IMR-90 (cell line): ENCODE measurements at regions not wholly inside any gene's neighbourhood (a gene's known extent, or its start where the extent isn't known, plus 50 kb on each side); places are given as distances from the start of the nearest gene placed in this dataset.

Experiments used
- ATAC-seq: fragments of 200-7000 bp; cut with Tn5 transposase; 2 replicates; pipeline ENCODE4 v1.9.1; 2020; ENCODE audit warnings: low read depth, mild to moderate bottlenecking, moderate library complexity
- BruUV-seq: library from RNA; stranded (reverse); fragments of 400-500 nt; replicated peaks from 2 replicates; lab custom pipeline; 2021; lab: Mats Ljungman, UMichigan
- CTCF ChIA-PET: fragments of 300-600 bp; formaldehyde crosslinking; extraction: SDS; loops from one replicate; lab custom pipeline; 2021; ENCODE audit warnings: antibody characterized with exemption; lab: Yijun Ruan, JAX
- POLR2A ChIA-PET: fragments of 300-600 bp; sonication (Branson Sonifier 250); formaldehyde crosslinking; loops from one replicate; lab custom pipeline; 2022; ENCODE audit warnings: antibody characterized with exemption; ENCODE audit not compliant: unreplicated experiment; lab: Charles Lee
- DNase-seq: peaks from one replicate; pipeline ENCODE4 v3.0.0; 2013
- H2AFZ ChIP-seq: replicated peaks from 2 replicates; pipeline ENCODE3; 2013; ENCODE audit warnings: low read length, mild to moderate bottlenecking; ENCODE audit not compliant: poor library complexity
- H2AK5ac ChIP-seq: 2 replicates; pipeline ENCODE4 v1.6.1; 2013; ENCODE audit warnings: low read depth, low read length, inconsistent platforms
- H2AK9ac ChIP-seq: replicated peaks from 2 replicates; pipeline ENCODE3; 2013; ENCODE audit warnings: mild to moderate bottlenecking, low read depth, low read length, moderate library complexity; ENCODE audit not compliant: poor library complexity
- H2BK120ac ChIP-seq: 2 replicates; pipeline ENCODE4 v1.6.1; 2013; ENCODE audit warnings: low read depth, low read length, inconsistent platforms
- H2BK15ac ChIP-seq: 3 replicates; pipeline ENCODE4 v1.6.1; 2013; ENCODE audit warnings: low read depth, low read length, inconsistent platforms
- H2BK20ac ChIP-seq: 2 replicates; pipeline ENCODE4 v1.6.1; 2013; ENCODE audit warnings: low read depth, mild to moderate bottlenecking, inconsistent platforms, low read length, moderate library complexity
- H2BK5ac ChIP-seq: 2 replicates; pipeline ENCODE4 v1.6.1; 2013; ENCODE audit warnings: mild to moderate bottlenecking, low read depth, low read length, inconsistent platforms; ENCODE audit not compliant: poor library complexity, severe bottlenecking
- H3K14ac ChIP-seq: replicated peaks from 2 replicates; pipeline ENCODE4 v1.6.1; 2013; ENCODE audit warnings: low read depth, low read length, inconsistent platforms
- H3K18ac ChIP-seq: 2 replicates; pipeline ENCODE4 v1.6.1; 2013; ENCODE audit warnings: low read depth, low read length, control low read depth
- H3K23ac ChIP-seq: 2 replicates; pipeline ENCODE4 v1.6.1; 2013; ENCODE audit warnings: low read depth, low read length, inconsistent platforms
- H3K27ac ChIP-seq: 2 replicates; pipeline ENCODE4 v1.5.1; 2013; ENCODE audit warnings: mild to moderate bottlenecking, control low read depth, low read length; ENCODE audit not compliant: insufficient read depth
- H3K27me3 ChIP-seq: 2 replicates; pipeline ENCODE4 v1.6.1; 2013; ENCODE audit warnings: low read length; ENCODE audit not compliant: control insufficient read depth, insufficient read depth
- H3K36me3 ChIP-seq: 2 replicates; pipeline ENCODE4 v1.6.1; 2013; ENCODE audit warnings: low read length, mixed read lengths; ENCODE audit not compliant: control insufficient read depth, insufficient read depth
- H3K4ac ChIP-seq: 2 replicates; pipeline ENCODE4 v1.6.1; 2013; ENCODE audit warnings: low read depth, low read length, inconsistent platforms
- H3K4me1 ChIP-seq: 2 replicates; pipeline ENCODE4 v1.6.1; 2013; ENCODE audit warnings: low read length, mixed read lengths; ENCODE audit not compliant: control insufficient read depth, insufficient read depth
- H3K4me2 ChIP-seq: 2 replicates; pipeline ENCODE4 v1.6.1; 2013; ENCODE audit warnings: low read depth, mild to moderate bottlenecking, control low read depth, low read length, moderate library complexity
- H3K4me3 ChIP-seq: 2 replicates; pipeline ENCODE4 v1.5.1; 2013; ENCODE audit warnings: low read depth, mild to moderate bottlenecking, control low read depth, low read length, moderate library complexity; ENCODE audit not compliant: insufficient read depth
- H3K56ac ChIP-seq: 2 replicates; pipeline ENCODE4 v1.6.1; 2013; ENCODE audit warnings: low read length, inconsistent platforms; ENCODE audit not compliant: insufficient read depth; ENCODE audit errors: extremely low read depth
- H3K79me1 ChIP-seq, 2 experiments: 2 replicates each; pipeline ENCODE4 v1.6.1; 2013; ENCODE audit warnings: low read length in 2 of 2, inconsistent platforms in 1 of 2, low read depth in 1 of 2
- H3K9ac ChIP-seq: 2 replicates; pipeline ENCODE4 v1.6.1; 2013; ENCODE audit warnings: low read depth, low read length, control low read depth
- H3K9me1 ChIP-seq: 2 replicates; pipeline ENCODE4 v1.6.1; 2013; ENCODE audit warnings: low read length, inconsistent platforms; ENCODE audit not compliant: insufficient read depth
- H3K9me3 ChIP-seq: 2 replicates; pipeline ENCODE4 v1.6.1; 2013; ENCODE audit warnings: low read length; ENCODE audit not compliant: control insufficient read depth, insufficient read depth
- H4K20me1 ChIP-seq: 2 replicates; pipeline ENCODE4 v1.6.1; 2013; ENCODE audit warnings: low read length, inconsistent platforms; ENCODE audit not compliant: insufficient read depth
- H4K5ac ChIP-seq: 2 replicates; pipeline ENCODE4 v1.6.1; 2013; ENCODE audit warnings: mild to moderate bottlenecking, low read depth, low read length, control low read depth
- H4K8ac ChIP-seq, 2 experiments: 2 replicates each; pipeline ENCODE4 v1.6.1; 2013; ENCODE audit warnings: low read depth in 2 of 2, low read length in 2 of 2, control low read depth in 1 of 2, inconsistent platforms in 1 of 2
- H4K91ac ChIP-seq: 2 replicates; pipeline ENCODE4 v1.6.1; 2013; ENCODE audit warnings: low read depth, low read length, inconsistent platforms; ENCODE audit not compliant: insufficient read depth
- BHLHE40 ChIP-seq: fragments of 150-350 bp; IDR thresholded peaks from 2 replicates; pipeline ENCODE4 v1.6.1; 2016; ENCODE audit warnings: mild to moderate bottlenecking, low read depth, low read length
- CEBPB ChIP-seq: IDR thresholded peaks from 2 replicates; pipeline ENCODE4 v1.6.1; 2012; ENCODE audit warnings: low read depth, low read length, improper control_type of control experiment
- CHD1 ChIP-seq: IDR thresholded peaks from 2 replicates; pipeline ENCODE4 v1.6.1; 2012; ENCODE audit warnings: low read depth, low read length, improper control_type of control experiment
- FOS ChIP-seq: fragments of 150-350 bp; IDR thresholded peaks from 2 replicates; pipeline ENCODE4 v1.6.1; 2016; ENCODE audit warnings: low read depth, low read length
- MAFK ChIP-seq: IDR thresholded peaks from 2 replicates; pipeline ENCODE4 v1.6.1; 2012; ENCODE audit warnings: low read depth, low read length, improper control_type of control experiment
- MAZ ChIP-seq: IDR thresholded peaks from 2 replicates; pipeline ENCODE4 v1.6.1; 2012; ENCODE audit warnings: low read depth, mild to moderate bottlenecking, low read length, improper control_type of control experiment, moderate library complexity, borderline replicate concordance
- MXI1 ChIP-seq: IDR thresholded peaks from 2 replicates; pipeline ENCODE4 v1.6.1; 2012; ENCODE audit warnings: low read depth, mild to moderate bottlenecking, low read length, moderate library complexity, borderline replicate concordance
- NFE2L2 ChIP-seq: fragments of 150-350 bp; IDR thresholded peaks from 2 replicates; pipeline ENCODE4 v1.6.1; 2016; ENCODE audit warnings: low read depth, mild to moderate bottlenecking, low read length
- POLR2A ChIP-seq: IDR thresholded peaks from 2 replicates; pipeline ENCODE4 v1.6.1; 2012; ENCODE audit warnings: mild to moderate bottlenecking, low read depth, low read length
- RAD21 ChIP-seq: IDR thresholded peaks from 2 replicates; pipeline ENCODE4 v1.6.1; 2012; ENCODE audit warnings: low read length, improper control_type of control experiment
- RCOR1 ChIP-seq: IDR thresholded peaks from 2 replicates; pipeline ENCODE4 v1.6.1; 2012; ENCODE audit warnings: mild to moderate bottlenecking, low read length, improper control_type of control experiment; ENCODE audit not compliant: insufficient replicate concordance
- RFX5 ChIP-seq: IDR thresholded peaks from 2 replicates; pipeline ENCODE4 v1.8.0; 2012; ENCODE audit warnings: low read depth, mild to moderate bottlenecking, low read length, moderate library complexity
- SMC3 ChIP-seq: fragments of 150-350 bp; IDR thresholded peaks from 2 replicates; pipeline ENCODE4 v1.6.1; 2016; ENCODE audit warnings: low read depth, mild to moderate bottlenecking, antibody characterized with exemption, low read length, moderate library complexity
- WGBS, 2 experiments: methylation state at CpG; one replicate each; pipeline versions ENCODE4 v1.1.5 to v1.1.7; 2013; ENCODE audit warnings: missing lambda C conversion rate in 2 of 2; ENCODE audit not compliant: insufficient read length in 1 of 2; ENCODE audit errors: extremely low coverage in 2 of 2; 5-methylcytosine and 5-hydroxymethylcytosine counted together
- dilution Hi-C: fragments of 300-500 bp; cut with HindIII; formaldehyde crosslinking; loops from one replicate; pipeline ENCODE4 v1.14.3; 2018; ENCODE audit warnings: low sequenced_read_pairs; ENCODE audit not compliant: unreplicated experiment
- in situ Hi-C: fragments of 300-500 bp; cut with MboI; formaldehyde crosslinking; loops from 3 replicates; pipeline ENCODE4 v1.14.3; 2019; ENCODE audit warnings: low sequenced_read_pairs, inconsistent platforms, mixed read lengths
- intact Hi-C: fragments of 100-400 bp; cut with micrococcal nuclease; formaldehyde crosslinking; loops from 2 replicates; pipeline ENCODE4 v1.10.0; 2022
- TF ChIP-seq, protein P1 (sequence below): fragments of 150-350 bp; IDR thresholded peaks from 2 replicates; pipeline ENCODE4 v1.6.1; 2017; ENCODE audit warnings: mild to moderate bottlenecking, antibody characterized with exemption, low read length, low read depth
- TF ChIP-seq, protein P2 (sequence below): fragments of 150-350 bp; IDR thresholded peaks from 2 replicates; pipeline ENCODE4 v1.6.1; 2016; ENCODE audit warnings: low read depth, mild to moderate bottlenecking, low read length, moderate library complexity, borderline replicate concordance
- TF ChIP-seq, protein P3 (sequence below): conservative IDR thresholded peaks from 2 replicates; pipeline ENCODE4 v1.5.1; 2012; ENCODE audit warnings: mild to moderate bottlenecking, low read depth, low read length, improper control_type of control experiment

DNA sequence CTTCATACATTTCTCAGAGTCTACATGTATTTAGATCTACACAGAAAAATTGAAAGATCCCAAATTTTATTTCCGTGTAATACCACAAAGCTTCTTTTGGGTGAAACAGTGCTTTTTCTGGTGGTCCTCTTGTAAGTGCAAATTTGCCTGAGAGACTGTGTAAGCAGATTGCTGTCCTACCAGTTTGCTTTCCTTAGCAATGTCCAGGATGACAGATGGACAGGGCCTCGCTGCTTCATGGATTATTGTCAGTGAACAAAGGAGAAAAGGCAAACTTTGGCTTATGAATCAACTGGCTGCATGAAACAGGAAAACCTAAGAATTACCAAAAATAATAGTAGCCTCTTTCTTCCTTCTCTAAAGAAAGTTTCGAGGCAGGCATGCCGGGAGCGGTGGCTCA lies 82.6 kb upstream of the UBE2E1 start:
- no peak overlapping the region for H3K4me2 ChIP-seq
- ATAC-seq: no peak

More for the DNA sequence above, 82.6 kb upstream of the UBE2E1 start:
- Histone ChIP-seq H4K91ac (no peak overlapping the region), H4K20me1 (peaks cover under 1% of the 10 kb centered on the region), H2AK5ac (no peak overlapping the region), H3K4me1 (peaks cover 4% of the 10 kb centered on the region), H3K18ac (no peak overlapping the region), H3K9ac (no peak overlapping the region), H3K4me3 (no peak overlapping the region), H2BK5ac (no peak overlapping the region), H3K9me1 (peaks cover 8% of the 10 kb centered on the region; the same call in 1 of the 2 replicates), H2BK15ac (no peak overlapping the region), H3K4ac (no peak overlapping the region), H3K79me1 (no peaks in the 10 kb centered on the region), H2BK120ac (no peak overlapping the region), H3K36me3 (no peaks in the 10 kb centered on the region), H3K27ac (no peak overlapping the region), H2AK9ac (no peak overlapping the region), H4K8ac (no peak overlapping the region), H3K9me3 (no peaks in the 10 kb centered on the region), H3K14ac (no peak overlapping the region), H3K56ac (no peak overlapping the region), H4K5ac (no peak overlapping the region), H2AFZ (no peak overlapping the region), H3K23ac (no peak overlapping the region), H3K27me3 (peaks cover 4% of the 10 kb centered on the region), H2BK20ac (no peak overlapping the region)
- TF ChIP-seq RAD21: no peak
- TF ChIP-seq, protein P1, sequence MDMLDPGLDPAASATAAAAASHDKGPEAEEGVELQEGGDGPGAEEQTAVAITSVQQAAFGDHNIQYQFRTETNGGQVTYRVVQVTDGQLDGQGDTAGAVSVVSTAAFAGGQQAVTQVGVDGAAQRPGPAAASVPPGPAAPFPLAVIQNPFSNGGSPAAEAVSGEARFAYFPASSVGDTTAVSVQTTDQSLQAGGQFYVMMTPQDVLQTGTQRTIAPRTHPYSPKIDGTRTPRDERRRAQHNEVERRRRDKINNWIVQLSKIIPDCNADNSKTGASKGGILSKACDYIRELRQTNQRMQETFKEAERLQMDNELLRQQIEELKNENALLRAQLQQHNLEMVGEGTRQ: no peak
- TF ChIP-seq, protein P2, sequence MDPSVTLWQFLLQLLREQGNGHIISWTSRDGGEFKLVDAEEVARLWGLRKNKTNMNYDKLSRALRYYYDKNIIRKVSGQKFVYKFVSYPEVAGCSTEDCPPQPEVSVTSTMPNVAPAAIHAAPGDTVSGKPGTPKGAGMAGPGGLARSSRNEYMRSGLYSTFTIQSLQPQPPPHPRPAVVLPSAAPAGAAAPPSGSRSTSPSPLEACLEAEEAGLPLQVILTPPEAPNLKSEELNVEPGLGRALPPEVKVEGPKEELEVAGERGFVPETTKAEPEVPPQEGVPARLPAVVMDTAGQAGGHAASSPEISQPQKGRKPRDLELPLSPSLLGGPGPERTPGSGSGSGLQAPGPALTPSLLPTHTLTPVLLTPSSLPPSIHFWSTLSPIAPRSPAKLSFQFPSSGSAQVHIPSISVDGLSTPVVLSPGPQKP: no peak
- TF ChIP-seq FOS: no peak
- no peak for TF ChIP-seq NFE2L2
- no peak for TF ChIP-seq MXI1
- TF ChIP-seq RCOR1: no peak
- no peak for TF ChIP-seq CEBPB
- TF ChIP-seq CHD1: no peak
- TF ChIP-seq MAZ: no peak
- TF ChIP-seq RFX5: no peak
- TF ChIP-seq MAFK: no peak
- no peak for TF ChIP-seq POLR2A
- no peak for TF ChIP-seq BHLHE40
- TF ChIP-seq, protein P3, sequence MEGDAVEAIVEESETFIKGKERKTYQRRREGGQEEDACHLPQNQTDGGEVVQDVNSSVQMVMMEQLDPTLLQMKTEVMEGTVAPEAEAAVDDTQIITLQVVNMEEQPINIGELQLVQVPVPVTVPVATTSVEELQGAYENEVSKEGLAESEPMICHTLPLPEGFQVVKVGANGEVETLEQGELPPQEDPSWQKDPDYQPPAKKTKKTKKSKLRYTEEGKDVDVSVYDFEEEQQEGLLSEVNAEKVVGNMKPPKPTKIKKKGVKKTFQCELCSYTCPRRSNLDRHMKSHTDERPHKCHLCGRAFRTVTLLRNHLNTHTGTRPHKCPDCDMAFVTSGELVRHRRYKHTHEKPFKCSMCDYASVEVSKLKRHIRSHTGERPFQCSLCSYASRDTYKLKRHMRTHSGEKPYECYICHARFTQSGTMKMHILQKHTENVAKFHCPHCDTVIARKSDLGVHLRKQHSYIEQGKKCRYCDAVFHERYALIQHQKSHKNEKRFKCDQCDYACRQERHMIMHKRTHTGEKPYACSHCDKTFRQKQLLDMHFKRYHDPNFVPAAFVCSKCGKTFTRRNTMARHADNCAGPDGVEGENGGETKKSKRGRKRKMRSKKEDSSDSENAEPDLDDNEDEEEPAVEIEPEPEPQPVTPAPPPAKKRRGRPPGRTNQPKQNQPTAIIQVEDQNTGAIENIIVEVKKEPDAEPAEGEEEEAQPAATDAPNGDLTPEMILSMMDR: no peak
- TF ChIP-seq SMC3: no peak
- BruUV-seq: no TSS peak
- DNase-seq: no peak
- intact Hi-C loops: no loop called here
- ChIA-PET POLR2A (no interaction called here), CTCF (no interaction called here)
- dilution Hi-C loops: no loop called here
- in situ Hi-C loops: no loop called here
- no CpG with 5 or more reads among the region's 5 CpGs for WGBS, 2 experiments
